Lung (tissue), 11 donors: ENCODE measurements at regions not wholly inside any gene's neighbourhood (a gene's known extent, or its start where the extent isn't known, plus 50 kb on each side); places are given as distances from the start of the nearest gene placed in this dataset.

ENCODE experiments used
- ATAC-seq: fragments of 200-7000 bp; cut with Tn5 transposase; one replicate; pipeline ENCODE4 v1.9.1; 2020; ENCODE audit warnings: moderate number of reproducible peaks; ENCODE audit not compliant: insufficient read depth, low FRiP score
- DNase-seq, 3 donors: peaks; one replicate each; pipeline ENCODE4 v3.0.0-alpha.2; 2013 to 2017
- H3K27ac ChIP-seq, 2 donors: one replicate each; pipeline ENCODE4 v1.5.1; 2013; ENCODE audit warnings: mild to moderate bottlenecking in 2 of 2, moderate library complexity in 2 of 2, control low read depth in 1 of 2, inconsistent platforms in 1 of 2, low read depth in 1 of 2, low read length in 1 of 2
- H3K27me3 ChIP-seq, 3 donors: one replicate each; pipeline ENCODE4 v1.5.1; 2013; ENCODE audit warnings: low read length in 2 of 3; ENCODE audit not compliant: control insufficient read depth in 3 of 3, insufficient read depth in 3 of 3
- H3K36me3 ChIP-seq, 4 donors: one replicate each; pipeline ENCODE4 v1.5.1; 2013; ENCODE audit warnings: low read length in 4 of 4, mild to moderate bottlenecking in 1 of 4, moderate library complexity in 1 of 4; ENCODE audit not compliant: control insufficient read depth in 4 of 4, insufficient read depth in 4 of 4
- H3K4me1 ChIP-seq, 5 donors: one replicate each; pipeline ENCODE4 v1.5.1; 2013; ENCODE audit warnings: low read length in 5 of 5, mild to moderate bottlenecking in 2 of 5, moderate library complexity in 1 of 5; ENCODE audit not compliant: control insufficient read depth in 5 of 5, insufficient read depth in 5 of 5
- H3K4me3 ChIP-seq: one replicate; pipeline ENCODE4 v1.5.1; 2013; ENCODE audit warnings: mild to moderate bottlenecking, control low read depth, moderate library complexity
- H3K9ac ChIP-seq, 2 donors: one replicate each; pipeline ENCODE4 v1.5.1; 2013; ENCODE audit warnings: low read length in 2 of 2, control low read depth in 1 of 2; ENCODE audit not compliant: insufficient read depth in 1 of 2
- H3K9me3 ChIP-seq, 4 donors: one replicate each; pipeline ENCODE4 v1.5.1; 2013; ENCODE audit warnings: low read length in 3 of 4, mild to moderate bottlenecking in 1 of 4, moderate library complexity in 1 of 4; ENCODE audit not compliant: control insufficient read depth in 4 of 4, insufficient read depth in 3 of 4
- WGBS, 2 donors: extraction: QIAGEN DNeasy Blood & Tissue Kit; methylation state at CpG; one replicate each; pipeline ENCODE4 v1.1.7; 2013; 5-methylcytosine and 5-hydroxymethylcytosine counted together
- TF ChIP-seq, protein P1 (sequence below): IDR thresholded peaks from 2 replicates; pipeline ENCODE4 v1.5.1; 2012; ENCODE audit warnings: mild to moderate bottlenecking; ENCODE audit errors: control extremely low read depth, extremely low read depth
- donor health status: control.
- donor health status: control.
- donor health status: Bipolar disorder and iron deficiency.
- donor health status: healthy.
- donor health status: DM: yes; HTN: yes; CAD: no.

DNA sequence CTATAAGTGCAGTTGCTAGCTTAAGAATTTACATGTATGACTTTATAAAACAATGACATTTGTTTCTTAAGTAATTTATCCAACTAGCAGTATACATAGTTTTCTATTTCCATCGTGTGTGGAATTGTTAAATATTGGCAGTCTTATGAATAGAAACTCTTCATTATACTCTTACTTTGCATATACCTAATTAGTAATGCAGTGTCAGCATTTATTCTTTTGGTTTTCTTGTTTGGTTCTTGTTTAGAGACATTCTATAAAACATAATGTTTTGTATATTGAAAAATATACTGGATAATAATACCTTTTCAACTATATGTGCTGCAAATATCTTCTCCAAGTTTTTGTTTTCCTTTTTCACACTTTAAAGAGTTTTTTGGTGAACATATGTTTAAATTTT lies 760.2 kb downstream of the VGLL3 start:
- Histone ChIP-seq H3K27me3 (no peaks in the 10 kb centered on the region), H3K4me1 (no peaks in the 10 kb centered on the region), H3K9me3 (no peaks in the 10 kb centered on the region), H3K9ac (no peak overlapping the region), H3K36me3 (no peaks in the 10 kb centered on the region), H3K4me3 (no peak overlapping the region), H3K27ac (no peak overlapping the region)
- ATAC-seq (no peak), DNase-seq (no peak)
- TF ChIP-seq, protein P1, sequence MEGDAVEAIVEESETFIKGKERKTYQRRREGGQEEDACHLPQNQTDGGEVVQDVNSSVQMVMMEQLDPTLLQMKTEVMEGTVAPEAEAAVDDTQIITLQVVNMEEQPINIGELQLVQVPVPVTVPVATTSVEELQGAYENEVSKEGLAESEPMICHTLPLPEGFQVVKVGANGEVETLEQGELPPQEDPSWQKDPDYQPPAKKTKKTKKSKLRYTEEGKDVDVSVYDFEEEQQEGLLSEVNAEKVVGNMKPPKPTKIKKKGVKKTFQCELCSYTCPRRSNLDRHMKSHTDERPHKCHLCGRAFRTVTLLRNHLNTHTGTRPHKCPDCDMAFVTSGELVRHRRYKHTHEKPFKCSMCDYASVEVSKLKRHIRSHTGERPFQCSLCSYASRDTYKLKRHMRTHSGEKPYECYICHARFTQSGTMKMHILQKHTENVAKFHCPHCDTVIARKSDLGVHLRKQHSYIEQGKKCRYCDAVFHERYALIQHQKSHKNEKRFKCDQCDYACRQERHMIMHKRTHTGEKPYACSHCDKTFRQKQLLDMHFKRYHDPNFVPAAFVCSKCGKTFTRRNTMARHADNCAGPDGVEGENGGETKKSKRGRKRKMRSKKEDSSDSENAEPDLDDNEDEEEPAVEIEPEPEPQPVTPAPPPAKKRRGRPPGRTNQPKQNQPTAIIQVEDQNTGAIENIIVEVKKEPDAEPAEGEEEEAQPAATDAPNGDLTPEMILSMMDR = no peak
- 71 to 74% methylated on average over 1 of the region's 1 CpG for WGBS, 2 donors

DNA sequence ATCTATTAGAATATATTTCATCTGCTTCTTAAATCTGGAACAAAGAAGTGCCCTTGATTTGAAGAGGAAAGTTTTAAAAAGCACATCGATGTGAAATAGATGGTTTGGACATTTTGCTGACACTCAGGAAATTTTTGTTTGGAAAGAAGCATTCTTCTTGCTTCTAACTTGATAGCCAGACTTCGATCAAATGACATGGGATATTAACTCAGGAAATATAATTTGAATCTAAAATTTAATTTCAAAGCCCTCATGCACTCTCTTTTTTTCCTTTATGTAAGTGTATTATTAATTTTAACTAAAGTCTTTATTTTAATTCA lies 761.2 kb downstream of the VGLL3 start:
- Histone ChIP-seq H3K9me3 (no peaks in the 10 kb centered on the region), H3K27me3 (no peaks in the 10 kb centered on the region), H3K36me3 (no peaks in the 10 kb centered on the region), H3K27ac (no peak overlapping the region), H3K9ac (no peak overlapping the region), H3K4me3 (no peak overlapping the region), H3K4me1 (no peaks in the 10 kb centered on the region)
- TF ChIP-seq, protein P1 = no peak
- DNase-seq = no peak
- no peak for ATAC-seq
- 65 to 66% methylated on average over 2 of the region's 2 CpGs for WGBS, 2 donors

DNA sequence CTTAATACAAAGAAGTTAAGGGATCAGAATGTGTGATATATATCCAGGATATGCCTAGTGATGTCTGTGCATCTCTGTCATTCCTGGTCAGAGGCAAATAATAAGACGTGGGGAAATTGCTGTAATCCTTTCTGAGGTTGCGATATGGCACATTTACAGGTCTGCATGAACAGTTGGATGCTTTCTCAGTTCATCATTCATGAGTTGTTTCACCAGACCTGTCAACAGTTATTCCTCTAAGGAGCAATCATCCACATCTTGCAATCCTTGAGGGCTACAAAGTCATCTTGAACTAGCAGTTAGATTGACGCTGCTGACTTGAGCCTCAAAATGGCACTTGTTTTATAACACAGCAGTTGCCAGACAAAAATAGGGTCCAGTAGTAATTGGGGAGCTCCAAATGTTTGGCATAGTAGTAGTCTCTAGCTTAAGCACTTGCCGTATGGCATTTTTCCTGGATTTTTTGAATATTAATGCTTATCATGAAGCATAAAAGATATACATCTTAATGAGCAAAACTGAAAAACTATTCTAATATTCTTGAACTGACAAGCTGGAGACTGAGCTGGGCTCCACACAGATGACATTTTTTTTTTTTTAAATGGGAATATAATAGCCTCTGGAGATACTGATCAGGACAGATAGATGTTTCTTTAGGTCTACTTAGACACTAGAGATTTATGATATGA lies 761.7 kb downstream of the VGLL3 start:
- Histone ChIP-seq H3K4me1 (no peaks in the 10 kb centered on the region), H3K4me3 (no peak overlapping the region), H3K27me3 (no peaks in the 10 kb centered on the region), H3K9ac (no peak overlapping the region), H3K36me3 (no peaks in the 10 kb centered on the region), H3K27ac (no peak overlapping the region), H3K9me3 (no peaks in the 10 kb centered on the region)
- ATAC-seq (no peak), DNase-seq (no peak)
- WGBS, 2 donors = 79 to 81% methylated on average over 4 of the region's 4 CpGs
- TF ChIP-seq, protein P1 = no peak

DNA sequence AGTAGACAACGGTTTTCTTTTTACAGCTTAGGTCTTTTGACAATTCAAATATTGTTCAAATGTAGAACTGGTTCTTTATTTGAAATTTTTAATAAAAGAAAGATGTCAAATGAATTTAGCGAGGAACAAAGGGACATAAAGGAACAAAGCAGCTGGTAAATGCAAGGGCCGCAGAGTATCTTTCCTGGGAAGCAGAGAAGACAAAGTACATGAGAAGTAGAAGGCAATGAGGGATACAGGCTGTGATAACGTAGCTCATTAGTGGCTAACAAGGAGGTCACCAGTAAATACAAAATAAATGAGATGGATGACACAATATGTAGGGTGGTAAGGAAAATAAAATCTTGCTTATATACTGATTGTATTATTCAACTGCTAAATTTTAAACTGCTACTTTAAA lies 762.8 kb downstream of the VGLL3 start:
- H3K9me3 ChIP-seq = no peaks in the 10 kb centered on the region
- H3K27me3 ChIP-seq = no peaks in the 10 kb centered on the region
- TF ChIP-seq, protein P1 = no peak
- H3K4me3 ChIP-seq = no peak overlapping the region
- H3K36me3 ChIP-seq = no peaks in the 10 kb centered on the region
- ATAC-seq = no peak
- no peak overlapping the region for H3K27ac ChIP-seq
- DNase-seq = no peak
- H3K9ac ChIP-seq = no peak overlapping the region
- WGBS, 2 donors = 78 to 85% methylated on average over 4 of the region's 4 CpGs
- H3K4me1 ChIP-seq = no peaks in the 10 kb centered on the region
